B cell (primary cell): ENCODE measurements at regions not wholly inside any gene's neighbourhood (a gene's known extent, or its start where the extent isn't known, plus 50 kb on each side); places are given as distances from the start of the nearest gene placed in this dataset.

Source experiments
- ATAC-seq: fragments of 200-7000 bp; cut with Tn5 transposase; one replicate; pipeline ENCODE4 v1.10.0; 2021; ENCODE audit warnings: low read depth, mild to moderate bottlenecking, moderate number of reproducible peaks, moderate library complexity
- CTCF ChIA-PET: fragments of 350-600 bp; sonication (Branson Sonifier 250); formaldehyde crosslinking; loops from one replicate; lab custom pipeline; 2021; ENCODE audit warnings: antibody characterized with exemption, inconsistent platforms; lab: Charles Lee
- POLR2A ChIA-PET: fragments of 350-600 bp; sonication (Branson Sonifier 250); formaldehyde crosslinking; loops from one replicate; lab custom pipeline; 2021; ENCODE audit warnings: antibody characterized with exemption; lab: Charles Lee
- DNase-seq: peaks from one replicate; pipeline ENCODE4 v3.0.0; 2013
- H2AFZ ChIP-seq: 2 replicates; pipeline ENCODE4 v1.6.1; 2012; ENCODE audit warnings: mild to moderate bottlenecking, low read depth, low read length; ENCODE audit not compliant: insufficient read depth, poor library complexity, severe bottlenecking
- H3K27ac ChIP-seq, 2 donors: 1 replicate in 1 of 2; 2 replicates in 1 of 2; pipeline ENCODE4 v1.5.1; 2012 to 2013; ENCODE audit warnings: low read length in 2 of 2, mild to moderate bottlenecking in 2 of 2, moderate library complexity in 1 of 2
- H3K27me3 ChIP-seq, 4 experiments: fragments of 200-600 bp in 1 of 4; sonication (generic) in 1 of 4; replicated peaks in 1 of 4; 1 replicate in 2 of 4; 2 replicates in 2 of 4; pipeline versions ENCODE4 v1.6.1 to v1.7.0; 2013 to 2016; ENCODE audit warnings: low read length in 3 of 4, mild to moderate bottlenecking in 2 of 4, mixed read lengths in 1 of 4, moderate library complexity in 1 of 4; ENCODE audit not compliant: insufficient read depth in 4 of 4, control insufficient read depth in 3 of 4; ENCODE audit errors: control extremely low read depth in 1 of 4
- H3K36me3 ChIP-seq, 2 experiments: replicated peaks in 1 of 2; 1 replicate in 1 of 2; 2 replicates in 1 of 2; pipeline versions ENCODE4 v1.6.1 to v1.7.1; 2013; ENCODE audit warnings: low read length in 1 of 2; ENCODE audit not compliant: insufficient read depth in 2 of 2, control insufficient read depth in 1 of 2; ENCODE audit errors: control extremely low read depth in 1 of 2, extremely low read depth in 1 of 2
- H3K4me1 ChIP-seq, 2 donors: fragments of 200-600 bp in 1 of 2; sonication (generic) in 1 of 2; 1 replicate in 1 of 2; 2 replicates in 1 of 2; pipeline versions ENCODE4 v1.5.1 to v1.6.1; 2013 to 2017; ENCODE audit warnings: low read length in 2 of 2; ENCODE audit not compliant: control insufficient read depth in 2 of 2, insufficient read depth in 2 of 2
- H3K4me2 ChIP-seq: replicated peaks from 2 replicates; pipeline ENCODE3; 2012; ENCODE audit warnings: mild to moderate bottlenecking, low read depth, low read length; ENCODE audit not compliant: poor library complexity, severe bottlenecking
- H3K4me3 ChIP-seq, 5 experiments: fragments of 200-600 bp in 1 of 5; sonication (generic) in 1 of 5; 1 replicate in 3 of 5; 2 replicates in 2 of 5; pipeline versions ENCODE4 v1.5.1 to v1.7.0; 2011 to 2016; ENCODE audit warnings: low read length in 4 of 5, mild to moderate bottlenecking in 4 of 5, low read depth in 2 of 5, control low read depth in 1 of 5, moderate library complexity in 1 of 5; ENCODE audit not compliant: insufficient read depth in 1 of 5; ENCODE audit errors: control extremely low read depth in 1 of 5, extremely low read depth in 1 of 5
- H3K79me2 ChIP-seq: fragments of 200-600 bp; sonication (generic); one replicate; pipeline ENCODE4 v1.6.0; 2016; ENCODE audit warnings: low read length; ENCODE audit not compliant: control insufficient read depth, insufficient read depth
- H3K9ac ChIP-seq: fragments of 200-600 bp; sonication (generic); 2 replicates; pipeline ENCODE4 v1.6.1; 2017; ENCODE audit warnings: mild to moderate bottlenecking, low read length, moderate library complexity
- H3K9me3 ChIP-seq, 3 donors: one replicate each; pipeline versions ENCODE4 v1.6.1 to v1.7.1; 2013; ENCODE audit warnings: low read length in 2 of 3; ENCODE audit not compliant: control insufficient read depth in 2 of 3, insufficient read depth in 1 of 3; ENCODE audit errors: control extremely low read depth in 1 of 3
- H4K20me1 ChIP-seq: 2 replicates; pipeline ENCODE4 v1.6.0; 2012; ENCODE audit warnings: mild to moderate bottlenecking, low read length; ENCODE audit not compliant: insufficient read depth, control insufficient read depth, poor library complexity, severe bottlenecking
- H3K27ac Mint-ChIP-seq: one replicate; pipeline ENCODE4 v1.8.0; 2021; ENCODE audit warnings: mixed read lengths
- H3K27me3 Mint-ChIP-seq: one replicate; pipeline ENCODE4 v1.8.0; 2021; ENCODE audit warnings: mixed read lengths
- H3K4me1 Mint-ChIP-seq: one replicate; pipeline ENCODE4 v1.8.0; 2021; ENCODE audit warnings: mixed read lengths
- H3K4me3 Mint-ChIP-seq: one replicate; pipeline ENCODE4 v1.8.0; 2021; ENCODE audit warnings: mixed read lengths
- H3K9me3 Mint-ChIP-seq: one replicate; pipeline ENCODE4 v1.8.0; 2022; ENCODE audit warnings: mixed read lengths; ENCODE audit not compliant: insufficient read depth
- CTCF ChIP-seq: fragments of 200-600 bp; IDR thresholded peaks from one replicate; pipeline ENCODE4 v1.8.0; 2022; ENCODE audit warnings: antibody characterized with exemption, mild to moderate bottlenecking
- EZH2 ChIP-seq: IDR thresholded peaks from 2 replicates; pipeline ENCODE4 v1.6.1; 2012; ENCODE audit warnings: borderline replicate concordance, low read depth, mild to moderate bottlenecking, moderate library complexity, low read length; ENCODE audit not compliant: insufficient read depth, poor library complexity, severe bottlenecking
- WGBS: methylation state at CpG from one replicate; pipeline ENCODE4 v1.1.5; 2013; ENCODE audit warnings: missing lambda C conversion rate; ENCODE audit not compliant: insufficient coverage; 5-methylcytosine and 5-hydroxymethylcytosine counted together
- intact Hi-C: fragments of 100-400 bp; cut with micrococcal nuclease; formaldehyde crosslinking; loops from one replicate; pipeline ENCODE4 v1.10.0; 2022

DNA sequence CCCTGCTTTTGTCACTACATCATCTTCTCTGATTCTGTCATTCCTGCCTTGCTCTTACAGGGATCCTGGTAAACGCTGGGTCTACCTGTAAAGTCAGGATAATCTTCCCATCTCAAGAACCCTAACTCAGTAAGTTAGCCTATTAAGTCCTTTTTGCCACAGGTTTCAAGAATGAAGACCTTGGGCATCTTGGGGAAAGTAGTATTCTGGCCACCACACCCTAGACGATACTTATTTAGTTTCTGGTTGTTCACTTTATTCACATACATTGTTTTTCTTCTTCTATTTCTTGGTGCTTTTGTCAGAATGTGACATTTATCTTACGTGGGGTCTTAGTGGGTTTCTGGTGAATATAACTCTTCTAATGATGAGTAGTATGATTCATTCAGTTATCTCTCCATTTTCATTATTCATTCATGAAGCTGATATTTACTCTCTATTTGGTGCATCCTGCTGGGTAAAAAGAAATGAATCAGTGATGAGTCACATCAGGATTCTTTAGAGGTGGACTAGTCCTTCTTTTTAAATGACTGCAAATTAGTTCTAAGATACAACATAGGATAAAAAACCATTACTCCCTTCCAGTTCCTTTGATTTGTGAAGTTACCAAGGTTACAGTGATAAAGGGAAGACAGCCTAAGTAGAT is 514.4 kb upstream of the B3GALT2 start:
- TF ChIP-seq CTCF (no peak), EZH2 (no peak)
- no peak for ATAC-seq
- Histone ChIP-seq H3K9me3 (no peaks in the 10 kb centered on the region), H3K27me3 (no peaks in the 10 kb centered on the region), H2AFZ (no peak overlapping the region), H3K79me2 (no peaks in the 10 kb centered on the region), H3K27ac (no peak overlapping the region), H3K4me2 (no peak overlapping the region), H4K20me1 (no peaks in the 10 kb centered on the region), H3K4me1 (no peaks in the 10 kb centered on the region), H3K4me3 (no peak overlapping the region), H3K9ac (no peak overlapping the region), H3K36me3 (no peaks in the 10 kb centered on the region)
- no peaks in the 10 kb centered on the region for H3K4me1 Mint-ChIP-seq
- DNase-seq, result no peak
- intact Hi-C loops, result no loop called here
- ChIA-PET CTCF (interaction anchor here (0.7 kb wide), 1 partner anchor 1756 kb away, joined by 3 read pairs; no protein-coding TSS in a partner anchor), POLR2A (no interaction called here)
- peaks cover 8% of the 10 kb centered on the region for H3K27me3 Mint-ChIP-seq
- WGBS, result 80% methylated on average over 1 of the region's 3 CpGs
- no peak overlapping the region for H3K27ac Mint-ChIP-seq
- H3K9me3 Mint-ChIP-seq, result no peaks in the 10 kb centered on the region
- no peak overlapping the region for H3K4me3 Mint-ChIP-seq

- POLR2A ChIA-PET, result no interaction called here
- DNase-seq (no peak), ATAC-seq (no peak)
- Histone ChIP-seq H4K20me1 (no peaks in the 10 kb centered on the region), H3K9me3 (no peaks in the 10 kb centered on the region), H3K79me2 (no peaks in the 10 kb centered on the region), H3K27me3 (no peaks in the 10 kb centered on the region), H3K36me3 (no peaks in the 10 kb centered on the region), H3K4me1 (no peaks in the 10 kb centered on the region), H2AFZ (no peak overlapping the region), H3K9ac (no peak overlapping the region), H3K4me2 (no peak overlapping the region), H3K4me3 (no peak overlapping the region), H3K27ac (no peak overlapping the region)
- no peak for TF ChIP-seq CTCF
- no peak for TF ChIP-seq EZH2
- Mint-ChIP-seq H3K27me3 (peaks cover 4% of the 10 kb centered on the region), H3K4me1 (no peaks in the 10 kb centered on the region), H3K27ac (no peak overlapping the region), H3K4me3 (no peak overlapping the region), H3K9me3 (no peaks in the 10 kb centered on the region)
- CTCF ChIA-PET, result no interaction called here
- intact Hi-C loops, result loop anchor here (10.0 kb wide), 1 partner anchor 56 kb away; no protein-coding TSS in a partner anchor
- no CpG with 5 or more reads among the region's 4 CpGs for WGBS
Measured at GRCh38 chr1:193699261-193699660, 512.8 kb upstream of the B3GALT2 start.
